Stimulated activated CD4-positive, alpha-beta T cell treated with anti-CD3 and anti-CD28 coated beads, Interleukin-12 subunit alpha, Interleukin-12 subunit beta, amount 100 ng/mL, for 4 hours (primary cell): ENCODE measurements at regions not wholly inside any gene's neighbourhood (a gene's known extent, or its start where the extent isn't known, plus 50 kb on each side); places are given as distances from the start of the nearest gene placed in this dataset.
"Not testable (repeated sequence)": the region's sequence is repeated elsewhere in the genome, so short reads cannot be mapped to it uniquely, and the experiment has no call there.

Source experiments
- DNase-seq: peaks from one replicate; pipeline ENCODE4 v3.0.0-alpha.2; 2020

GRCh38 chr2:37573451-37574388, 97.7 kb downstream of the CDC42EP3 start:
- DNase-seq: no peak

GRCh38 chr2:37575780-37576179, 95.7 kb downstream of the CDC42EP3 start:
- no peak for DNase-seq

- DNase-seq: not testable (repeated sequence)
These were observed 95.2 kb downstream of the CDC42EP3 start for GRCh38 chr2:37576194-37576593.

GRCh38 chr2:37576831-37577230, 94.6 kb downstream of the CDC42EP3 start:
- DNase-seq: no peak

GRCh38 chr2:37579192-37579713, 92.2 kb downstream of the CDC42EP3 start:
- no peak for DNase-seq

GRCh38 chr2:37579949-37580348, 91.5 kb downstream of the CDC42EP3 start:
- not testable (repeated sequence) for DNase-seq

- no peak for DNase-seq
These were observed 90.0 kb downstream of the CDC42EP3 start for GRCh38 chr2:37581433-37581832.

- no peak for DNase-seq
These were observed 88.8 kb downstream of the CDC42EP3 start for GRCh38 chr2:37582481-37583220.

- no peak for DNase-seq
These were observed 88.0 kb downstream of the CDC42EP3 start for GRCh38 chr2:37583402-37583801.

- DNase-seq: no peak
These were observed 87.6 kb downstream of the CDC42EP3 start for GRCh38 chr2:37583867-37584266.

- DNase-seq: no peak
These were observed 86.0 kb downstream of the CDC42EP3 start for GRCh38 chr2:37585295-37585908.

GRCh38 chr2:37585982-37586621, 85.3 kb downstream of the CDC42EP3 start:
- peak; percentile 55 for DNase-seq

GRCh38 chr2:37586663-37587317, 84.7 kb downstream of the CDC42EP3 start:
- DNase-seq: no peak

- DNase-seq: no peak
These were observed 83.6 kb downstream of the CDC42EP3 start for GRCh38 chr2:37587817-37588216.

GRCh38 chr2:37588316-37588777, 83.1 kb downstream of the CDC42EP3 start:
- no peak for DNase-seq

- no peak for DNase-seq
These were observed 82.1 kb downstream of the CDC42EP3 start for GRCh38 chr2:37589298-37589697.

- no peak for DNase-seq
These were observed 81.3 kb downstream of the CDC42EP3 start for GRCh38 chr2:37590119-37590571.
